Progenitor cell of endocrine pancreas (in vitro differentiated cells): ENCODE measurements at regions not wholly inside any gene's neighbourhood (a gene's known extent, or its start where the extent isn't known, plus 50 kb on each side); places are given as distances from the start of the nearest gene placed in this dataset.

Source experiments
- DNase-seq: peaks from one replicate; pipeline ENCODE4 v3.0.0; 2021; ENCODE audit warnings: low spot score; ENCODE audit not compliant: unreplicated experiment
- H3K27ac Mint-ChIP-seq: 2 replicates; pipeline ENCODE4 v1.8.0; 2021; ENCODE audit warnings: mild to moderate bottlenecking, moderate library complexity, mixed read lengths
- H3K27me3 Mint-ChIP-seq: 2 replicates; pipeline ENCODE4 v1.8.0; 2021; ENCODE audit warnings: mixed read lengths
- H3K36me3 Mint-ChIP-seq: 2 replicates; pipeline ENCODE4 v1.8.0; 2022; ENCODE audit warnings: mixed read lengths; ENCODE audit not compliant: insufficient read depth
- H3K4me1 Mint-ChIP-seq: 2 replicates; pipeline ENCODE4 v1.8.0; 2021; ENCODE audit warnings: low read depth, mixed read lengths
- H3K4me3 Mint-ChIP-seq: 2 replicates; pipeline ENCODE4 v1.8.0; 2021; ENCODE audit warnings: low read depth, mild to moderate bottlenecking, moderate library complexity, mixed read lengths
- H3K9me3 Mint-ChIP-seq: 2 replicates; pipeline ENCODE4 v1.8.0; 2021; ENCODE audit warnings: low read depth, mixed read lengths
- TF ChIP-seq, protein P1 (sequence below): fragments of 200-600 bp; sonication (generic); IDR thresholded peaks from one replicate; pipeline ENCODE4 v1.5.0; 2021; ENCODE audit warnings: antibody characterized with exemption, mild to moderate bottlenecking; ENCODE audit not compliant: unreplicated experiment

GRCh38 chr5:126707080-126707479 lies 69.9 kb upstream of the LMNB1 start:
- Mint-ChIP-seq H3K4me1 (no peaks in the 10 kb centered on the region), H3K4me3 (no peak overlapping the region), H3K36me3 (no peaks in the 10 kb centered on the region), H3K27me3 (no peaks in the 10 kb centered on the region), H3K27ac (no peak overlapping the region), H3K9me3 (peaks cover 4% of the 10 kb centered on the region)
- TF ChIP-seq, protein P1, sequence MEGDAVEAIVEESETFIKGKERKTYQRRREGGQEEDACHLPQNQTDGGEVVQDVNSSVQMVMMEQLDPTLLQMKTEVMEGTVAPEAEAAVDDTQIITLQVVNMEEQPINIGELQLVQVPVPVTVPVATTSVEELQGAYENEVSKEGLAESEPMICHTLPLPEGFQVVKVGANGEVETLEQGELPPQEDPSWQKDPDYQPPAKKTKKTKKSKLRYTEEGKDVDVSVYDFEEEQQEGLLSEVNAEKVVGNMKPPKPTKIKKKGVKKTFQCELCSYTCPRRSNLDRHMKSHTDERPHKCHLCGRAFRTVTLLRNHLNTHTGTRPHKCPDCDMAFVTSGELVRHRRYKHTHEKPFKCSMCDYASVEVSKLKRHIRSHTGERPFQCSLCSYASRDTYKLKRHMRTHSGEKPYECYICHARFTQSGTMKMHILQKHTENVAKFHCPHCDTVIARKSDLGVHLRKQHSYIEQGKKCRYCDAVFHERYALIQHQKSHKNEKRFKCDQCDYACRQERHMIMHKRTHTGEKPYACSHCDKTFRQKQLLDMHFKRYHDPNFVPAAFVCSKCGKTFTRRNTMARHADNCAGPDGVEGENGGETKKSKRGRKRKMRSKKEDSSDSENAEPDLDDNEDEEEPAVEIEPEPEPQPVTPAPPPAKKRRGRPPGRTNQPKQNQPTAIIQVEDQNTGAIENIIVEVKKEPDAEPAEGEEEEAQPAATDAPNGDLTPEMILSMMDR = no peak
- no peak for DNase-seq

DNA sequence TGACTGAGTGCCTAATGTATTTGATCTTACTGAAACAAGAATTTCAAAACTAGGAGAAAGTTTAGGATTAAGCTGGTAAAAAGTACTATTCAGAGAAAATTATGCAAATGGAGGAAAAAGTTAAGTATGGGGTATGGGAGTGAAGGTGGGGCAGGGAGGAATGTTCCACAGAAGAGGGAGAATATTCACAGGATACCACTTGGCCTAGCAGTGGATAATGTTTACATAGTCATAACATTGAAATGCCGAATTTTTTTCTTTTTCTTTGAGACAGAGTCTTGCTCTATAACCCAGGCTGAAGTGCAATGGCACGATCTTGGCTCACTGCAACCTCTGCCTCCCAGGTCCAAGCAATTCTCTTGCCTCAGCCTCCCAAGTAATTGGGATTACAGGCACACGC lies 61.2 kb upstream of the LMNB1 start:
- DNase-seq = no peak
- Mint-ChIP-seq H3K9me3 (no peaks in the 10 kb centered on the region), H3K4me3 (no peak overlapping the region), H3K27me3 (no peaks in the 10 kb centered on the region), H3K4me1 (peaks cover 8% of the 10 kb centered on the region), H3K27ac (no peak overlapping the region), H3K36me3 (no peaks in the 10 kb centered on the region)
- TF ChIP-seq, protein P1 = no peak

- no peaks in the 10 kb centered on the region for H3K36me3 Mint-ChIP-seq
Measured at GRCh38 chr5:126716861-126717260, 60.1 kb upstream of the LMNB1 start.

GRCh38 chr5:126718236-126718868 lies 58.6 kb upstream of the LMNB1 start:
- H3K4me1 Mint-ChIP-seq = peaks cover 8% of the 10 kb centered on the region
- no peaks in the 10 kb centered on the region for H3K36me3 Mint-ChIP-seq
- no peaks in the 10 kb centered on the region for H3K9me3 Mint-ChIP-seq
- DNase-seq = no peak
- H3K27ac Mint-ChIP-seq = peak overlapping the region; percentile 68
- no peaks in the 10 kb centered on the region for H3K27me3 Mint-ChIP-seq
- no peak overlapping the region for H3K4me3 Mint-ChIP-seq
- TF ChIP-seq, protein P1 = no peak

More at GRCh38 chr5:126716861-126717260, 60.1 kb upstream of the LMNB1 start:
- Mint-ChIP-seq H3K27me3 (no peaks in the 10 kb centered on the region), H3K4me3 (no peak overlapping the region), H3K27ac (no peak overlapping the region), H3K9me3 (no peaks in the 10 kb centered on the region), H3K4me1 (peaks cover 8% of the 10 kb centered on the region)
- no peak for DNase-seq
- TF ChIP-seq, protein P1 = no peak

DNA sequence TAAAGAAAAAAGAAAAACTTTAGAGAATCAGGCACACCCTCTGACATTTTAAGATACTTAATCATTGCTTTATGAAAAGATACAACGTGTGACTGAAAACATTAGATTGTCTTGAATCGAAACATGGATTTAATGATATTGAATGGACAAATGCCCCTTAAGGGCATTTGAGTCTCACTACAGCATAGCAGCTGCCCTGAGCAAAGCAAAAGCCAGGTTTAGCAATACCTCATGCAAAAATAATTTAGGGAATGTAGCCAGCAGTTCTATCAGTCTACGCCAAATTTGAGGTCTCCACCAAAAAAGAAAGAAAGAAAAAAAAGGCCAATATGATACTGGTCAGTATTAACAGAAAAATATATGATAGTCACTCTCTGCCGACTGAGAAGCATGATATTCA lies 56.6 kb upstream of the LMNB1 start:
- Mint-ChIP-seq H3K36me3 (no peaks in the 10 kb centered on the region), H3K4me3 (no peak overlapping the region), H3K27ac (no peak overlapping the region), H3K4me1 (peaks cover 8% of the 10 kb centered on the region), H3K27me3 (no peaks in the 10 kb centered on the region), H3K9me3 (no peaks in the 10 kb centered on the region)
- no peak for DNase-seq
- TF ChIP-seq, protein P1 = no peak
